GM23338 (cell line): ENCODE measurements at regions not wholly inside any gene's neighbourhood (a gene's known extent, or its start where the extent isn't known, plus 50 kb on each side); places are given as distances from the start of the nearest gene placed in this dataset.

Experiments
- ATAC-seq: fragments of 200-7000 bp; cut with Tn5 transposase; 3 replicates; pipeline ENCODE4 v1.9.1; 2020
- DNase-seq: peaks from one replicate; pipeline ENCODE4 v3.0.0-alpha.2; 2015; ENCODE audit warnings: low spot score
- H2AFZ ChIP-seq: fragments of 200-600 bp; sonication (generic); 2 replicates; pipeline ENCODE4 v1.8.0; 2016; ENCODE audit warnings: antibody characterized with exemption, mild to moderate bottlenecking, moderate library complexity
- H3F3A ChIP-seq: fragments of 200-600 bp; sonication (generic); replicated peaks from 2 replicates; pipeline ENCODE4 v1.8.0; 2017; ENCODE audit warnings: antibody characterized with exemption, mixed run types, low read depth
- H3K27ac ChIP-seq: fragments of 200-600 bp; sonication (generic); 2 replicates; pipeline ENCODE4 v1.6.1; 2016; ENCODE audit warnings: low read depth
- H3K27me3 ChIP-seq: fragments of 200-600 bp; sonication (generic); 2 replicates; pipeline ENCODE4 v1.8.0; 2016; ENCODE audit warnings: mild to moderate bottlenecking, mixed run types, moderate library complexity; ENCODE audit not compliant: insufficient read depth
- H3K36me3 ChIP-seq: fragments of 200-600 bp; sonication (generic); 2 replicates; pipeline ENCODE4 v1.8.0; 2016; ENCODE audit warnings: mild to moderate bottlenecking; ENCODE audit not compliant: insufficient read depth
- H3K4me1 ChIP-seq: fragments of 200-600 bp; sonication (generic); 2 replicates; pipeline ENCODE4 v1.8.0; 2016; ENCODE audit warnings: mild to moderate bottlenecking, moderate library complexity; ENCODE audit not compliant: insufficient read depth
- H3K4me2 ChIP-seq: fragments of 200-600 bp; sonication (generic); 2 replicates; pipeline ENCODE4 v1.7.1; 2017; ENCODE audit warnings: mixed run types
- H3K4me3 ChIP-seq: fragments of 200-600 bp; sonication (generic); 2 replicates; pipeline ENCODE4 v1.6.1; 2016; ENCODE audit warnings: mixed run types
- H3K79me2 ChIP-seq: fragments of 200-600 bp; sonication (generic); replicated peaks from 2 replicates; pipeline ENCODE4 v1.8.0; 2017; ENCODE audit warnings: mild to moderate bottlenecking; ENCODE audit not compliant: insufficient read depth
- H3K9me2 ChIP-seq: fragments of 200-600 bp; sonication (generic); 2 replicates; pipeline ENCODE4 v1.8.0; 2017; ENCODE audit not compliant: insufficient read depth
- H4K20me1 ChIP-seq: fragments of 200-600 bp; sonication (generic); replicated peaks from 2 replicates; pipeline ENCODE4 v1.8.0; 2017; ENCODE audit warnings: mild to moderate bottlenecking; ENCODE audit not compliant: insufficient read depth
- H3K27ac Mint-ChIP-seq: 2 replicates; pipeline ENCODE4 v1.8.0; 2020; ENCODE audit warnings: inconsistent platforms, mild to moderate bottlenecking, moderate library complexity, mixed read lengths
- H3K27me3 Mint-ChIP-seq: 3 replicates; pipeline ENCODE4 v1.8.0; 2022; ENCODE audit warnings: low read depth, mild to moderate bottlenecking, moderate library complexity, mixed read lengths, inconsistent platforms; ENCODE audit not compliant: insufficient read depth, poor library complexity
- H3K36me3 Mint-ChIP-seq: 3 replicates; pipeline ENCODE4 v1.8.0; 2021; ENCODE audit warnings: low read depth, mild to moderate bottlenecking, inconsistent platforms, moderate library complexity, mixed read lengths
- H3K4me1 Mint-ChIP-seq: 3 replicates; pipeline ENCODE4 v1.8.0; 2020; ENCODE audit warnings: mild to moderate bottlenecking, inconsistent platforms, mixed read lengths
- H3K4me3 Mint-ChIP-seq: 3 replicates; pipeline ENCODE4 v1.8.0; 2021; ENCODE audit warnings: moderate library complexity, mild to moderate bottlenecking, inconsistent platforms, mixed read lengths
- H3K9me3 Mint-ChIP-seq: 3 replicates; pipeline ENCODE4 v1.8.0; 2020; ENCODE audit warnings: moderate library complexity, mild to moderate bottlenecking, inconsistent platforms, mixed read lengths
- EZH2 ChIP-seq: fragments of 200-600 bp; sonication (generic); IDR thresholded peaks from one replicate; pipeline ENCODE4 v1.8.0; 2017; ENCODE audit warnings: antibody characterized with exemption, mild to moderate bottlenecking, low read depth; ENCODE audit not compliant: unreplicated experiment
- EZH2phosphoT487 ChIP-seq: fragments of 200-600 bp; sonication (generic); IDR thresholded peaks from one replicate; pipeline ENCODE4 v1.8.1; 2018; ENCODE audit warnings: antibody characterized with exemption; ENCODE audit not compliant: unreplicated experiment
- JUNB ChIP-seq: IDR thresholded peaks from one replicate; pipeline ENCODE4 v1.6.1; 2016; ENCODE audit warnings: antibody characterized with exemption; ENCODE audit not compliant: unreplicated experiment
- NANOG ChIP-seq: IDR thresholded peaks from 2 replicates; pipeline ENCODE4 v1.6.1; 2016; ENCODE audit warnings: antibody characterized with exemption, borderline replicate concordance
- REST ChIP-seq: IDR thresholded peaks from one replicate; pipeline ENCODE4 v1.6.1; 2018; ENCODE audit warnings: antibody characterized with exemption; ENCODE audit not compliant: unreplicated experiment
- STAT1 ChIP-seq: IDR thresholded peaks from one replicate; pipeline ENCODE4 v1.6.1; 2016; ENCODE audit warnings: antibody characterized with exemption; ENCODE audit not compliant: unreplicated experiment
- ZNF114 ChIP-seq: fragments of 250-450 bp; sonication (Bioruptor Pico); IDR thresholded peaks from 2 replicates; pipeline ENCODE4 v1.5.0; 2020; ENCODE audit warnings: mild to moderate bottlenecking, moderate library complexity
- TF ChIP-seq, protein P1 (sequence below), 2 experiments: fragments of 200-600 bp in 1 of 2; sonication (generic) in 1 of 2; conservative IDR thresholded peaks; 2 replicates each; pipeline versions ENCODE4 v1.5.1 to v1.6.1; 2016 to 2017; ENCODE audit warnings: antibody characterized with exemption in 2 of 2, low read depth in 2 of 2, mild to moderate bottlenecking in 2 of 2, moderate library complexity in 1 of 2

DNA sequence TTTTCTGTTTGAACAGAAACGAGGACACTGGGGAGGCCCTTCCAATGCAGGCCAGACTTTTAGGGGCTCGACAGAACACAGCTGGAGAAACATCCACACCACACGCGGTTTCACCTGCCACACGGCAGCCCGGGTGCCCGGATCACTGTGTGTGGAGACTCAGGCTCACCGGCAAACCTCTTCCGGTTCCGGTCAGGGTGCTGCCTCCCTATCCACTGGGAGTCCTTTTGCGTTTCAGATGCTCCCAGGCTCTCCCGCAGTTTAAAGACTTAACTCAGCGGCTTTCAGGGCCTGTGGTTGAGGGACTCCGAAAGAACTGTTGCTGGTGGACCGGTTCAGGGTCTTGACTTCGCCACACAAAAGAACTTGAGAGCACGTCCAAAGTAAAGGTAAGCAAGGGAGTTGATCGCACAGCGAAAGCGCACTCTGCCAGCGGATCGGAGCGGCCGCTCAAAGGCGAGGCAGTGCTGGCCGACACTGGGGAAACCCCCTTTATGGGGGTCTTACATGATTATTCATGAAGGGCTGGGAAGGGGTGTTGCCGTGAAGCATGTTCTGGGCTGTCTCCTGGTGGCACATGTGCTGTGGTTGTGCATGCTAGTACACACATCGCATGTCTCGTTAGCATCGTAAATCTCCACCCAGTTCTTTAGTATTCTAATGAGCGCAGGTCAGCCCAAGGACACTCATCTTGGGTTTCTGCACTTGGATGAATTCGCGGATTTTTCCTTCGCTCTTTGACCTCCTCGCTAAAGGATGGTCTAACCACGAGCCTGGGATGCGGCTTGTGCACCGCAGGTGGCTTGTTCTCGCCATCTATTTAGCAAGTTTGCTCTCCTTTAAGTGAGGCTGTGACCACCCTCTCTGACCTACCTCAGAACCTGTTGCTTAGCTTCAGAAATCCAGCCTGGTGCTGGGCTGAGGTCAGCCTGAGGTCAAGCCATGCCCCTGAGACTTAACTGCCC is 180.3 kb downstream of the CDH26 start:
- TF ChIP-seq STAT1 (no peak), JUNB (no peak), REST (no peak), ZNF114 (CRISPR knock-in tag) (no peak), EZH2phosphoT487 (no peak)
- TF ChIP-seq, protein P1, sequence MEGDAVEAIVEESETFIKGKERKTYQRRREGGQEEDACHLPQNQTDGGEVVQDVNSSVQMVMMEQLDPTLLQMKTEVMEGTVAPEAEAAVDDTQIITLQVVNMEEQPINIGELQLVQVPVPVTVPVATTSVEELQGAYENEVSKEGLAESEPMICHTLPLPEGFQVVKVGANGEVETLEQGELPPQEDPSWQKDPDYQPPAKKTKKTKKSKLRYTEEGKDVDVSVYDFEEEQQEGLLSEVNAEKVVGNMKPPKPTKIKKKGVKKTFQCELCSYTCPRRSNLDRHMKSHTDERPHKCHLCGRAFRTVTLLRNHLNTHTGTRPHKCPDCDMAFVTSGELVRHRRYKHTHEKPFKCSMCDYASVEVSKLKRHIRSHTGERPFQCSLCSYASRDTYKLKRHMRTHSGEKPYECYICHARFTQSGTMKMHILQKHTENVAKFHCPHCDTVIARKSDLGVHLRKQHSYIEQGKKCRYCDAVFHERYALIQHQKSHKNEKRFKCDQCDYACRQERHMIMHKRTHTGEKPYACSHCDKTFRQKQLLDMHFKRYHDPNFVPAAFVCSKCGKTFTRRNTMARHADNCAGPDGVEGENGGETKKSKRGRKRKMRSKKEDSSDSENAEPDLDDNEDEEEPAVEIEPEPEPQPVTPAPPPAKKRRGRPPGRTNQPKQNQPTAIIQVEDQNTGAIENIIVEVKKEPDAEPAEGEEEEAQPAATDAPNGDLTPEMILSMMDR (conservative IDR thresholded peaks at IDR 0.05; ENCODE audit: low read depth in 2 of 2) = no peak
- DNase-seq = no peak
- Mint-ChIP-seq H3K4me1 (peaks cover 3% of the 10 kb centered on the region; the same call in 2 of the 3 replicates), H3K27ac (no peak overlapping the region), H3K4me3 (no peak overlapping the region), H3K9me3 (no peaks in the 10 kb centered on the region), H3K36me3 (no peaks in the 10 kb centered on the region), H3K27me3 (no peaks in the 10 kb centered on the region)
- H3K9me2 ChIP-seq = no peaks in the 10 kb centered on the region
- no peak overlapping the region for H3K4me3 ChIP-seq
- no peaks in the 10 kb centered on the region for H3K27me3 ChIP-seq
- H3F3A ChIP-seq = no peaks in the 10 kb centered on the region
- H3K4me1 ChIP-seq = no peaks in the 10 kb centered on the region
- H4K20me1 ChIP-seq = no peaks in the 10 kb centered on the region
- no peak overlapping the region for H3K27ac ChIP-seq
- no peak overlapping the region for H3K4me2 ChIP-seq
- no peaks in the 10 kb centered on the region for H3K36me3 ChIP-seq
- H3K79me2 ChIP-seq = no peaks in the 10 kb centered on the region
- ATAC-seq = no peak
- H2AFZ ChIP-seq = no peak overlapping the region

DNA sequence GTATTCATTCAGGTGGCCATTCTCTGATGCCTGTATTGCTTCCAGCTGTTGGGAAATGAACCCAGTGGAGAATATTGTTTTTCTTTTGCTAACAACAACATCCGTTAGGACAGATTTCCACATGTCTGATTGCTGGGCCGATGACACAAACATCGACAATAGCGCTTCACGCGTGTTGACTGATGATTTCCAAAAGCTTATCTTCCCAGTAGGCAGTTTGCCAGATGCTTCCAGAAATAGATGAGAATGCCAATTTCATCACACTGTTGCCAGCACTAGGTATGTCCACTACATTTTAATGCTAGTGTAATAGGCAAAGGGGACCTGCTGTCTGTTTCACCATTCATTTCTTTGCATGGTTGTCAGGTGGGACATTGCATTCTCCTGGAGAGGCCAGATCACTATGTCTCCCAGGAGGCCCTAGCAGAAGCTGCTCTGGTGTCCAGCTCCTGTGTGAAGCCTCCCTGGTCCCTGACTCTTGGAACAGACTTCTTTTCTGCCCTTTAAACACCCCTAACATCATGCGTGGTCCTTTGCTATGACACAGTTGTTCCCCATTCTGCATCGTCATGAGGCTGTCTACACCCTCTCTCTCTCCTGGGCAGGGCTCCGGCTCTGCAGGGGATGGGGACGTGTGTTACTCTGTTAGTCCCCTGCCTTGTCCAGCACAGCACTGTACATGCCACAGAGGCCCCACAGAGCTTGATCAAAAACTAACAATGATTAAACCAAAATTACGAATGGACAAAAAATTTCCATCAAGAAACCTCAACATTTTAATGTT is 181.6 kb downstream of the CDH26 start:
- Mint-ChIP-seq H3K4me1 (peaks cover 7% of the 10 kb centered on the region; the same call in 2 of the 3 replicates), H3K27me3 (no peaks in the 10 kb centered on the region), H3K9me3 (no peaks in the 10 kb centered on the region), H3K27ac (no peak overlapping the region), H3K36me3 (no peaks in the 10 kb centered on the region), H3K4me3 (no peak overlapping the region)
- Histone ChIP-seq H3K27me3 (no peaks in the 10 kb centered on the region), H3K9me2 (no peaks in the 10 kb centered on the region), H3K4me2 (no peak overlapping the region), H3F3A (no peaks in the 10 kb centered on the region), H3K79me2 (no peaks in the 10 kb centered on the region), H3K27ac (no peak overlapping the region), H4K20me1 (no peaks in the 10 kb centered on the region), H3K4me3 (no peak overlapping the region), H3K36me3 (no peaks in the 10 kb centered on the region), H3K4me1 (no peaks in the 10 kb centered on the region), H2AFZ (no peak overlapping the region)
- no peak for DNase-seq
- ATAC-seq = no peak
- TF ChIP-seq EZH2 = no peak
- TF ChIP-seq NANOG = no peak
